Calu3 (cell line): ENCODE measurements at regions not wholly inside any gene's neighbourhood (a gene's known extent, or its start where the extent isn't known, plus 50 kb on each side); places are given as distances from the start of the nearest gene placed in this dataset.

Experiments used
- BruUV-seq: library from RNA; stranded (reverse); fragments of 400-500 nt; replicated peaks from 2 replicates; lab custom pipeline; 2021; lab: Mats Ljungman, UMichigan
- CTCF ChIA-PET: fragments of 300-600 bp; sonication (Branson Sonifier 250); formaldehyde crosslinking; loops from one replicate; lab custom pipeline; 2022; ENCODE audit warnings: antibody characterized with exemption; lab: Charles Lee
- DNase-seq: peaks from one replicate; pipeline ENCODE4 v3.0.0; 2022
- H3K27ac Mint-ChIP-seq: one replicate; pipeline ENCODE4 v1.8.0; 2022; ENCODE audit warnings: mixed read lengths; ENCODE audit not compliant: unreplicated experiment
- H3K27me3 Mint-ChIP-seq: one replicate; pipeline ENCODE4 v1.8.0; 2022; ENCODE audit warnings: mixed read lengths; ENCODE audit not compliant: unreplicated experiment
- H3K36me3 Mint-ChIP-seq: one replicate; pipeline ENCODE4 v1.8.0; 2022; ENCODE audit warnings: mild to moderate bottlenecking, moderate library complexity, mixed read lengths; ENCODE audit not compliant: insufficient read depth, unreplicated experiment
- H3K4me1 Mint-ChIP-seq: one replicate; pipeline ENCODE4 v1.8.0; 2022; ENCODE audit warnings: mild to moderate bottlenecking, low read depth, mixed read lengths; ENCODE audit not compliant: unreplicated experiment
- H3K4me3 Mint-ChIP-seq: one replicate; pipeline ENCODE4 v1.8.0; 2022; ENCODE audit warnings: mild to moderate bottlenecking, low read depth, moderate library complexity, mixed read lengths; ENCODE audit not compliant: unreplicated experiment
- H3K9me3 Mint-ChIP-seq: one replicate; pipeline ENCODE4 v1.8.0; 2022; ENCODE audit warnings: low read depth, mixed read lengths; ENCODE audit not compliant: unreplicated experiment
- intact Hi-C: fragments of 100-400 bp; cut with micrococcal nuclease; formaldehyde crosslinking; loops from one replicate; pipeline ENCODE4 v1.10.0; 2022; ENCODE audit not compliant: unreplicated experiment
- TF ChIP-seq, protein P1 (sequence below): fragments of 200-600 bp; IDR thresholded peaks from one replicate; pipeline ENCODE4 v1.8.0; 2022; ENCODE audit warnings: antibody characterized with exemption; ENCODE audit not compliant: unreplicated experiment

DNA sequence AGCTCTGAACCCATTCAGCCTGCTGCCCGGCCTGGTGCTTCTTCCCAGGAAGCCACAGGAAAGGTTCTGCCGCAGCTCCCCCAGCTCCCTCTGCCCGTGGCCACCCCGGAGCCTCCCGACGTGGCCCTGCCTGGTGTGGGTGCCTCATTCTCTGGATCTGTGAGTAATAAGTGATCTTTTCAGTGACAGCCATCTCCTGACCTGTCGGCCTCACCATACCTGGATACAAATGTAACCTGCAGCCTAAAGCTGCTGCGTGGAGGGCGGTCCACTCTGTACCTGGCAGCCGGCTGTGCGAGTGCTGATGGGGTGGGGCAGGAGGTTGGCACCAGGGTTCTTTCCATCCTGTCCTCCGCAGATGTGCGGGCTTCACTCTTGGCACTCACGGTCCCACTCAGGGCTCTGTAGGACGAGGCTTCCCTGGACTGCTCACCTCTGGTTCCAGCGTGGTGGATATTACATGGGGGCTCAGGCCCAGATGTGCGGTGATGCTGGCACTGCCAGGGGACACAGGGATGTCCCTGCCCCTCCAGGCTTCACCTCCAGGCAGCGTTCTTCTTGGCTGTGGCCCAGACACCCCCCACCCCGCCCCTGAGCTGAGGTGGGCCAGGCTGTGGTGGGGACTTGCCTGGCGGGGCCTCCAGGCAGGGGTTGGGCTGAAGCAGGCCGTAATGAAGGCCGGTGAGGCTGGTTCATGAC, 748.5 kb downstream of the BRD1 start:
- intact Hi-C loops: no loop called here
- TF ChIP-seq, protein P1, sequence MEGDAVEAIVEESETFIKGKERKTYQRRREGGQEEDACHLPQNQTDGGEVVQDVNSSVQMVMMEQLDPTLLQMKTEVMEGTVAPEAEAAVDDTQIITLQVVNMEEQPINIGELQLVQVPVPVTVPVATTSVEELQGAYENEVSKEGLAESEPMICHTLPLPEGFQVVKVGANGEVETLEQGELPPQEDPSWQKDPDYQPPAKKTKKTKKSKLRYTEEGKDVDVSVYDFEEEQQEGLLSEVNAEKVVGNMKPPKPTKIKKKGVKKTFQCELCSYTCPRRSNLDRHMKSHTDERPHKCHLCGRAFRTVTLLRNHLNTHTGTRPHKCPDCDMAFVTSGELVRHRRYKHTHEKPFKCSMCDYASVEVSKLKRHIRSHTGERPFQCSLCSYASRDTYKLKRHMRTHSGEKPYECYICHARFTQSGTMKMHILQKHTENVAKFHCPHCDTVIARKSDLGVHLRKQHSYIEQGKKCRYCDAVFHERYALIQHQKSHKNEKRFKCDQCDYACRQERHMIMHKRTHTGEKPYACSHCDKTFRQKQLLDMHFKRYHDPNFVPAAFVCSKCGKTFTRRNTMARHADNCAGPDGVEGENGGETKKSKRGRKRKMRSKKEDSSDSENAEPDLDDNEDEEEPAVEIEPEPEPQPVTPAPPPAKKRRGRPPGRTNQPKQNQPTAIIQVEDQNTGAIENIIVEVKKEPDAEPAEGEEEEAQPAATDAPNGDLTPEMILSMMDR: no peak
- Mint-ChIP-seq H3K9me3 (peaks cover 12% of the 10 kb centered on the region), H3K36me3 (no peaks in the 10 kb centered on the region), H3K27me3 (no peaks in the 10 kb centered on the region), H3K4me1 (no peaks in the 10 kb centered on the region), H3K4me3 (no peak overlapping the region), H3K27ac (no peak overlapping the region)
- no TSS peak for BruUV-seq
- DNase-seq: no peak
- CTCF ChIA-PET: no interaction called here

DNA sequence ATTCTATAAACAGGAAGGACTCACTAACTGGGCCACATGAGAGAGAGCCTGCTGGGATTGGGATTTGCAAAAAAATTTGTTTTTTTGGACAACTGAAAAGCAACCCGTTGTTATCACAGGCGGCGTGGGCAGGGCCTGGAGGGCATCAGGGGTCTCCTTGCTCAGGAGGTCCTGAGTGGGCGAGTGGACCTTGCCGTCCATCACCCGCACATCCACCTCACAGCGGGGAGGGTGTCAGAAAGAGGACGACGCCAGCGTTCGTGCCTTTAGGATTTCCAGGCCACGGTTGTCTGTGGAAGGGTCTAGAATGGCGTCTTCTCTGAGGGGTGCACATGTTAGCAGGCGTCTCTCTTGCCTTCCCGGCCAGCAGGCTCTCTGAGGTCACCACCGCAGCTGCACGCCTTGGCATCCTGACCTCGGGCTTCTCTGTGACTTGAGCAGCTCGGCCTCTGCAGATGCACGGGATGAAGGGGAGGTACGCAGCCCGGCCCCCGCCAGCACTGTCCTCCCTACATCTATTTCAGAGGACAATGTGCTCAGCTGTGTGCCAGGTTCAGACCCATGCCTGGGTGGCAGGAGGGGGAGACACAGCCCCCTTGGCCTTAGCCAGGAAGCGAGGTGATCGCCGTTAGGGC, 749.5 kb downstream of the BRD1 start:
- BruUV-seq: no TSS peak
- H3K4me1 Mint-ChIP-seq: no peaks in the 10 kb centered on the region
- CTCF ChIA-PET: no interaction called here
- TF ChIP-seq, protein P1: no peak
- peaks cover 8% of the 10 kb centered on the region for H3K9me3 Mint-ChIP-seq
- intact Hi-C loops: no loop called here
- H3K27ac Mint-ChIP-seq: no peak overlapping the region
- H3K4me3 Mint-ChIP-seq: no peak overlapping the region
- no peaks in the 10 kb centered on the region for H3K27me3 Mint-ChIP-seq
- no peak for DNase-seq
- no peaks in the 10 kb centered on the region for H3K36me3 Mint-ChIP-seq

DNA sequence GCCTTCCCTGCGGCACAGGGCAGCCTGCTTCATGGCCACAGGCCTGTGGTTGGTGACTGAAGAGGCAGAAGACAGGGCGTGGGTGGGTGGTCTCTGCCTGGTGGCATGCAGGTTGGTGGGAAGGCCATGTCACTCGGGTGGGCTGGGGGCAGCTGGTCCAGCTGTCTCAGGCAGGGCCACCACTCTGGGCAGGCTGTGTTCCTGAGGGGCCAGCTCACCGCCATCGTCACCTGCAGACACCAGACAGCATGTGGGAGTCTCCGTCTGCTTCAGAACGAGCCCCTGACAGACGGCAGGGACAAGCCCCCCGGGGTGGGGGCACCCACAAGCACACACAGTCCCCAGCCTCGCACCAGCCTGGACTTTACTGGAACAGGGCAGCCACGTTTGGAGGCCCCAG, 750.1 kb downstream of the BRD1 start:
- Mint-ChIP-seq H3K4me1 (no peaks in the 10 kb centered on the region), H3K9me3 (peaks cover 6% of the 10 kb centered on the region), H3K27ac (no peak overlapping the region), H3K4me3 (no peak overlapping the region), H3K36me3 (no peaks in the 10 kb centered on the region), H3K27me3 (no peaks in the 10 kb centered on the region)
- TF ChIP-seq, protein P1: no peak
- no peak for DNase-seq
- intact Hi-C loops: no loop called here
- CTCF ChIA-PET: no interaction called here
- BruUV-seq: no TSS peak

- intact Hi-C loops: no loop called here
- Mint-ChIP-seq H3K4me1 (no peaks in the 10 kb centered on the region), H3K27ac (no peak overlapping the region), H3K9me3 (peaks cover 2% of the 10 kb centered on the region), H3K4me3 (no peak overlapping the region), H3K27me3 (no peaks in the 10 kb centered on the region), H3K36me3 (no peaks in the 10 kb centered on the region)
- CTCF ChIA-PET: no interaction called here
- TF ChIP-seq, protein P1: no peak
- BruUV-seq: no TSS peak
- DNase-seq: no peak
These were observed 750.7 kb downstream of the BRD1 start for GRCh38 chr22:49077036-49077393.
